B cell (primary cell): ENCODE measurements at regions not wholly inside any gene's neighbourhood (a gene's known extent, or its start where the extent isn't known, plus 50 kb on each side); places are given as distances from the start of the nearest gene placed in this dataset.

ENCODE experiments used
- ATAC-seq: fragments of 200-7000 bp; cut with Tn5 transposase; one replicate; pipeline ENCODE4 v1.10.0; 2021; ENCODE audit warnings: low read depth, mild to moderate bottlenecking, moderate number of reproducible peaks, moderate library complexity
- CTCF ChIA-PET: fragments of 350-600 bp; sonication (Branson Sonifier 250); formaldehyde crosslinking; loops from one replicate; lab custom pipeline; 2021; ENCODE audit warnings: antibody characterized with exemption, inconsistent platforms; lab: Charles Lee
- POLR2A ChIA-PET: fragments of 350-600 bp; sonication (Branson Sonifier 250); formaldehyde crosslinking; loops from one replicate; lab custom pipeline; 2021; ENCODE audit warnings: antibody characterized with exemption; lab: Charles Lee
- DNase-seq: peaks from one replicate; pipeline ENCODE4 v3.0.0; 2013
- H2AFZ ChIP-seq: 2 replicates; pipeline ENCODE4 v1.6.1; 2012; ENCODE audit warnings: mild to moderate bottlenecking, low read depth, low read length; ENCODE audit not compliant: insufficient read depth, poor library complexity, severe bottlenecking
- H3K27ac ChIP-seq, 2 donors: 1 replicate in 1 of 2; 2 replicates in 1 of 2; pipeline ENCODE4 v1.5.1; 2012 to 2013; ENCODE audit warnings: low read length in 2 of 2, mild to moderate bottlenecking in 2 of 2, moderate library complexity in 1 of 2
- H3K27me3 ChIP-seq, 4 experiments: fragments of 200-600 bp in 1 of 4; sonication (generic) in 1 of 4; replicated peaks in 1 of 4; 1 replicate in 2 of 4; 2 replicates in 2 of 4; pipeline versions ENCODE4 v1.6.1 to v1.7.0; 2013 to 2016; ENCODE audit warnings: low read length in 3 of 4, mild to moderate bottlenecking in 2 of 4, mixed read lengths in 1 of 4, moderate library complexity in 1 of 4; ENCODE audit not compliant: insufficient read depth in 4 of 4, control insufficient read depth in 3 of 4; ENCODE audit errors: control extremely low read depth in 1 of 4
- H3K36me3 ChIP-seq, 2 experiments: replicated peaks in 1 of 2; 1 replicate in 1 of 2; 2 replicates in 1 of 2; pipeline versions ENCODE4 v1.6.1 to v1.7.1; 2013; ENCODE audit warnings: low read length in 1 of 2; ENCODE audit not compliant: insufficient read depth in 2 of 2, control insufficient read depth in 1 of 2; ENCODE audit errors: control extremely low read depth in 1 of 2, extremely low read depth in 1 of 2
- H3K4me1 ChIP-seq, 2 donors: fragments of 200-600 bp in 1 of 2; sonication (generic) in 1 of 2; 1 replicate in 1 of 2; 2 replicates in 1 of 2; pipeline versions ENCODE4 v1.5.1 to v1.6.1; 2013 to 2017; ENCODE audit warnings: low read length in 2 of 2; ENCODE audit not compliant: control insufficient read depth in 2 of 2, insufficient read depth in 2 of 2
- H3K4me2 ChIP-seq: replicated peaks from 2 replicates; pipeline ENCODE3; 2012; ENCODE audit warnings: mild to moderate bottlenecking, low read depth, low read length; ENCODE audit not compliant: poor library complexity, severe bottlenecking
- H3K4me3 ChIP-seq, 5 experiments: fragments of 200-600 bp in 1 of 5; sonication (generic) in 1 of 5; 1 replicate in 3 of 5; 2 replicates in 2 of 5; pipeline versions ENCODE4 v1.5.1 to v1.7.0; 2011 to 2016; ENCODE audit warnings: low read length in 4 of 5, mild to moderate bottlenecking in 4 of 5, low read depth in 2 of 5, control low read depth in 1 of 5, moderate library complexity in 1 of 5; ENCODE audit not compliant: insufficient read depth in 1 of 5; ENCODE audit errors: control extremely low read depth in 1 of 5, extremely low read depth in 1 of 5
- H3K79me2 ChIP-seq: fragments of 200-600 bp; sonication (generic); one replicate; pipeline ENCODE4 v1.6.0; 2016; ENCODE audit warnings: low read length; ENCODE audit not compliant: control insufficient read depth, insufficient read depth
- H3K9ac ChIP-seq: fragments of 200-600 bp; sonication (generic); 2 replicates; pipeline ENCODE4 v1.6.1; 2017; ENCODE audit warnings: mild to moderate bottlenecking, low read length, moderate library complexity
- H3K9me3 ChIP-seq, 3 donors: one replicate each; pipeline versions ENCODE4 v1.6.1 to v1.7.1; 2013; ENCODE audit warnings: low read length in 2 of 3; ENCODE audit not compliant: control insufficient read depth in 2 of 3, insufficient read depth in 1 of 3; ENCODE audit errors: control extremely low read depth in 1 of 3
- H4K20me1 ChIP-seq: 2 replicates; pipeline ENCODE4 v1.6.0; 2012; ENCODE audit warnings: mild to moderate bottlenecking, low read length; ENCODE audit not compliant: insufficient read depth, control insufficient read depth, poor library complexity, severe bottlenecking
- H3K27ac Mint-ChIP-seq: one replicate; pipeline ENCODE4 v1.8.0; 2021; ENCODE audit warnings: mixed read lengths
- H3K27me3 Mint-ChIP-seq: one replicate; pipeline ENCODE4 v1.8.0; 2021; ENCODE audit warnings: mixed read lengths
- H3K4me1 Mint-ChIP-seq: one replicate; pipeline ENCODE4 v1.8.0; 2021; ENCODE audit warnings: mixed read lengths
- H3K4me3 Mint-ChIP-seq: one replicate; pipeline ENCODE4 v1.8.0; 2021; ENCODE audit warnings: mixed read lengths
- H3K9me3 Mint-ChIP-seq: one replicate; pipeline ENCODE4 v1.8.0; 2022; ENCODE audit warnings: mixed read lengths; ENCODE audit not compliant: insufficient read depth
- CTCF ChIP-seq: fragments of 200-600 bp; IDR thresholded peaks from one replicate; pipeline ENCODE4 v1.8.0; 2022; ENCODE audit warnings: antibody characterized with exemption, mild to moderate bottlenecking
- EZH2 ChIP-seq: IDR thresholded peaks from 2 replicates; pipeline ENCODE4 v1.6.1; 2012; ENCODE audit warnings: borderline replicate concordance, low read depth, mild to moderate bottlenecking, moderate library complexity, low read length; ENCODE audit not compliant: insufficient read depth, poor library complexity, severe bottlenecking
- WGBS: methylation state at CpG from one replicate; pipeline ENCODE4 v1.1.5; 2013; ENCODE audit warnings: missing lambda C conversion rate; ENCODE audit not compliant: insufficient coverage; 5-methylcytosine and 5-hydroxymethylcytosine counted together
- intact Hi-C: fragments of 100-400 bp; cut with micrococcal nuclease; formaldehyde crosslinking; loops from one replicate; pipeline ENCODE4 v1.10.0; 2022

GRCh38 chr7:94261067-94261466 lies 133.6 kb upstream of the COL1A2 start:
- H3K4me2 ChIP-seq, result no peak overlapping the region
- ChIA-PET CTCF (no interaction called here), POLR2A (no interaction called here)
- H2AFZ ChIP-seq, result no peak overlapping the region
- DNase-seq (no peak), ATAC-seq (no peak)
- H3K4me1 ChIP-seq, result no peaks in the 10 kb centered on the region
- intact Hi-C loops, result no loop called here
- no peaks in the 10 kb centered on the region for H4K20me1 ChIP-seq
- no peak overlapping the region for H3K27ac ChIP-seq
- no peaks in the 10 kb centered on the region for H3K9me3 ChIP-seq
- Mint-ChIP-seq H3K27ac (no peak overlapping the region), H3K4me3 (no peak overlapping the region), H3K4me1 (no peaks in the 10 kb centered on the region), H3K27me3 (peaks cover 14% of the 10 kb centered on the region), H3K9me3 (no peaks in the 10 kb centered on the region)
- no peak for TF ChIP-seq EZH2
- TF ChIP-seq CTCF, result no peak
- H3K79me2 ChIP-seq, result no peaks in the 10 kb centered on the region
- H3K36me3 ChIP-seq, result no peaks in the 10 kb centered on the region
- no CpG with 5 or more reads among the region's 6 CpGs for WGBS
- no peak overlapping the region for H3K9ac ChIP-seq
- H3K4me3 ChIP-seq, result no peak overlapping the region
- H3K27me3 ChIP-seq, result peaks cover 0 to 10% (median 0%) of the 10 kb centered on the region in 4 experiments

- no peak overlapping the region for H3K27ac Mint-ChIP-seq
- H3K4me3 Mint-ChIP-seq, result no peak overlapping the region
- no peaks in the 10 kb centered on the region for H3K79me2 ChIP-seq
- no peaks in the 10 kb centered on the region for H3K9me3 ChIP-seq
- TF ChIP-seq CTCF (no peak), EZH2 (no peak)
- no peak for ATAC-seq
- H3K9me3 Mint-ChIP-seq, result no peaks in the 10 kb centered on the region
- intact Hi-C loops, result no loop called here
- H3K4me2 ChIP-seq, result no peak overlapping the region
- H4K20me1 ChIP-seq, result no peaks in the 10 kb centered on the region
- peaks cover 0 to 3% (median 0%) of the 10 kb centered on the region in 4 experiments for H3K27me3 ChIP-seq
- H3K27me3 Mint-ChIP-seq, result peaks cover 27% of the 10 kb centered on the region
- H3K36me3 ChIP-seq, result no peaks in the 10 kb centered on the region
- no peaks in the 10 kb centered on the region for H3K4me1 ChIP-seq
- DNase-seq, result no peak
- H3K9ac ChIP-seq, result no peak overlapping the region
- no peak overlapping the region for H3K27ac ChIP-seq
- POLR2A ChIA-PET, result no interaction called here
- no peaks in the 10 kb centered on the region for H3K4me1 Mint-ChIP-seq
- H3K4me3 ChIP-seq, result no peak overlapping the region
- CTCF ChIA-PET, result no interaction called here
- H2AFZ ChIP-seq, result no peak overlapping the region
Measured at GRCh38 chr7:94264756-94265155, 129.9 kb upstream of the COL1A2 start.
